Mucosa of gallbladder (tissue), 1 donor: ENCODE measurements at regions not wholly inside any gene's neighbourhood (a gene's known extent, or its start where the extent isn't known, plus 50 kb on each side); places are given as distances from the start of the nearest gene placed in this dataset.
"Not testable (repeated sequence)": the region's sequence is repeated elsewhere in the genome, so short reads cannot be mapped to it uniquely, and the experiment has no call there.

ENCODE experiments used
- DNase-seq: peaks from one replicate; pipeline ENCODE4 v3.0.0-alpha.2; 2020; ENCODE audit warnings: low spot score
- donor health status: DM: no; HTN: no; CAD: no.

DNA sequence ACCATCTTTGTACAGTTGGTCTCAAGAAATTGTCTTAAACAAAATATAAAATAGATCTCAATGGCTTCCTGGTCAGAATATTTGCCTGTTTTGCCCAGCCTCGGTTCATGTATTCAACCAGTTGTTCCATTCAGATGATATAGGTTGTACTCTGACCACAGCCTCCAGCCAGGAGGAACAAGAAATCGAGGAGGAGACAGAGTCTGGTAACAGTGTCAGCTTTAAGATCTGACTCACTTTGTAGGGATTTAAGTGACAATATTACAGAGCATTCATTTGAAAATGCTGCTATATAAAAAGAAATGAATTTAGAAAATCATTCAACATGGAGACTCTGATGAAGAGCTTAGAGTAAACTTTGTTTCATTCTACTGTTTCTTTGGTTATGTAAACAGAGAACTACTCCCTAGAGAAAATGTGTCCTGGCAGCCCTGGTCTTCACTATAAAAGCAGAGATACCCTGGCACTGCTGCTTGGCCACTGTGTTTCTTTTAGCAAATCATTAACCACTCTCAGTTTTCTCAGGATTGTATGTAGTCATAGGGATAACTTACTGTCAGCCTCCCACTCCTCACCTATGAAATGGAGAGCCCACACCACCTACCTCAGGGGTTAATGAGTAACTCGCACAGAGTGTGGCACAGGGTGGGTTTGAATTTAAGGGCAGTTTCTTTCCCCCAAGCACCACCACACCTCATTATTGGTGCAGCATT, 53.5 kb downstream of the PAGE2 start:
- no peak for DNase-seq

DNA sequence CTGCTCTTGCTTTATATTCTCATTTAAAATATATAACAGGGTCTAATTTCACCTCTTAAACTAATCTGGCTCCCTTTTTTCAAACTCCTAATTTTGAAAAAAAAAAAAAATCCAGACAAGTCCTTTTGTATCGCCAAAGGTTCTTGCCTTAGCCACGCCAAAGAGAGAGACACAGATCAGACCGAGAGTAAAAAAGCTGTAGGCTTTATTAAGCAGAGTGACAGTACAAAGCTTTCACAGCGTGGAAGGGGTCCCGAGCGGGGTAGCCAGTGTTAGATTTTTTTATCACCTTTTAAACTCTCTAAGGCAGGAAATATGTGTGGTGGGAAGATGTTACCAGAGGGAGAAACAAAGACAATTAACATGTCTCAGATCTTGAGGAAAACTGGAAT, 54.1 kb downstream of the PAGE2 start:
- no peak for DNase-seq

DNA sequence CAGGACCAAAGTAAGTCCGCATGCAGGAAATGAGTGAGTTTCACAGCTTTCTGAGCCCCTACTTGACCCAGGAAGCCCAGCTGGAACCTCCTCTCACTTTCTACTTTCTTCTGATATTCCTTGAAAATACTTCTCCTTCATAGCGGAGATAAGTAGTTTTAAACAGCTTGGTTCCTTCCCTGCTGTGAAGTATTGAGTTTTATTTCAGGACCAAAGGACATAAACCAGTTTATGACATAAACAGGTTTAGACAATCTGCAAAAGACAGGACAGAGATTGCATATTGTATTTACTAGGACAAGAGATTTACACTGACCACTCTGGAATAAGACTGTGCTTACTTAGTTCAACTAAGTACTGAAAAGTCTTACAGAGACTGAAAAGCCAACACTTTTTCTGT, 54.8 kb downstream of the PAGE2 start:
- DNase-seq, result no peak

DNA sequence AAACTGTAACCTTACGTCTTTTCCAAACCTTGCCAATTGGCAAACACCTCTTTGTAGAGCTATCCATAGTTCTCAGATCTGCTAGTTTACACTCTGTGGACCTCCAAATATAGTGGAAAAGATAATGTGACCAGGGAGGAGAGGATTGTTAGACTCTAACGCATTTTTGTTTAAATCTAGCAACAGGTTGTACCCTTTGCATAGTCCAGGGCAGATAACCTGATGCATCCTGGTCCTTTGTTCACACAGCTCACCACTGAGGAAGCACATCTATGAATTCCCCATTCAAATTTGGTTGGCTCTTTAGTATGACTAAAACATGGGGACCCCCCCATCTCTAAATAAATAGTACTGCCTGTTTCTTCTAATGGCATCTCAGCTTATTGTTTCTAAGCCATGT, 55.9 kb downstream of the PAGE2 start:
- DNase-seq, result no peak

DNA sequence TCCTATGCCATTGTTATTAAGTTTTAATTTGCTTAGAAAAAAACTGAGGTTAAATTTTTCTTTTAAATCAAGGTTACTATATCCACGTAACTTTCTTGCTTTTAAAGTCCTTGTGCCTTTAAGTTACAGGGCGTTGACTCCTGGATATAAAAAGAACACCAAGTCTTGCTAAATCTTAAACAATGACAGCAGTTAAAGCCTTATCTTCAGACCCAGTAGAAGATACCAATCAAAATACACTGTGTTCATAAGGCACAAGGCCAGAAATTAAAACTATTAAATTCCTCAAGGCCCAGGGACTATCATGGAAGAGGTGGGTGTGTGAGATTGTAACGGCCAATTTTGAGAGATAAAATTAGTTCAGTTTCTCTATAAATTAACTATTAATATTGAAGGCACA, 60.4 kb downstream of the PAGE2 start:
- DNase-seq, result no peak

DNA sequence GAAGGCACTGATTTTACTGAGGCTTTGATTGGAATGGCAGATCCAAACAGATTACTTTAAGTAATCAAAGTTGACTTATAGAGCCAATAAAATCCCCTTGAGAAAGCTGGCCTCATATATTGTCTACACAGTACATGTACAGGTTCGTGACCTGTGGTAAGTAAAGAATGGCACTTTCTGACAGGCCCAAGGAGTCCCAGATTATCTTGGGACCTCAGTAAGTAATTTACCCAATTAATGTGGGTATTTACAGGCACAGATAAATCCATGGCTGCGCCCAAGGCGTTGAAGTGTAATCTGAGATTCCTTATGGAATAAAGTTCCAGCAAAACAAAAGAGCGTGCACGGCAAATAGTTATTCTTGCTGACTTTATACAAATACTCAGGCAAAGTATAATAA, 62.4 kb downstream of the PAGE2 start:
- DNase-seq, result no peak

DNA sequence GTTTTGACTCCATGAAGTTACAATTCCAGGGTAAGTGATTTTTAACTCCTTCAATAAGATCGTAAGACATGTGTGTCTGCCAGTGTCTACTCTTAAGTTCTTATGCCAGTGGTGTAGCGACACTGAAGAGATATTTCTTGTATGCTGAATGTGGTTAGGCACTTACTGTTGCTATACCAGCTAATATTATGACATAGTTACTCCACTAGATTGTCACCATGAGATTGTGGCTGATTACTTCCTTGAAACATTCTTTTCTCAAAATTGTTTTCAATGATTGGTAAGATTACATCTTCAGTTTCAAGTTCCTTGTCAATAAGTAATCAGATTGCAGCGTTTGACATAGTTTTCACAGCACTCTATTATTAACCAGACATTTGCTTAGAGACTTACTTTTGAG, 60.6 kb upstream of the PAGE5 start:
- DNase-seq, result no peak

DNA sequence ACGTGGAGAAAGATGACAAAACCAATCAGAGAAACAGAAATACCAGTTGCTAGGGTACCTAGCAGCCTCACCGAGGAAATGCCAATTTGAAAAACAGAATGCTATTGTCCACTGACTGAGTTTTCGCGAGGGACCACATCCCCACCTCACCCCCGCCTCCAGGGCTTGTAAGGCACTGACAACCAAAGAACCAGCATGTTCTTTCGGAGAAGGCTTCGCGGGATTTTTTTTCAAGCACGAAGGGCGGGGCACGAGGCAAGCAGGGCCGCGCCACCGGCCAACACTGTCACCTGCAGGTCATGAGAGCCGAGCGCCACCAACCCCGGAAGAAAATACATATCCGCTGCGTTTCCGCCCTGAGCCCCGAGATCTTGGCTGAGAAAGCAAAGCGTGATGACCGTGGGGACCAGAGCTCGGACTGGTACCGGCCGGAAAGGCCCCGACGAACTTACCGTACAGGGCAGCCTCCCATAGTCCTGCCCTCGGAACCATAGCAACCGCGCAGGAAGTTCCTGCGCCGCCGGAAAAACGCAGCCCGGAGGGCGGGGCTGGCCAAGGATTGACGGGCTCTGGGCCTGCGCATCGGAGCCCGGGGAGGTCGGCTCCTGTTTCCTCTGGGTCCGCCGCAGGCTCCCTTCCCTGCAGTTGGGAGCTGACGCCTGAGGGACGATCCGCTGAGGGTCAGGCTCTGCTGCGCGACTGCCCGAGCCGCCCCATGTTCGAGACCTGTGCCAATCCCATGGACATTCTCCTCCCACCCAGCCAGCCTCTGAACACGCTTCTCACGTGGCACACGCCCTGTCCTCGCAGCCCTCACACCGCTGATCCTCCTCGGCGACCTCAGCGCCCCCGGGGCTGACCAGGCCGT, 59.2 kb upstream of the PAGE5 start:
- peak; percentile 89 for DNase-seq

DNA sequence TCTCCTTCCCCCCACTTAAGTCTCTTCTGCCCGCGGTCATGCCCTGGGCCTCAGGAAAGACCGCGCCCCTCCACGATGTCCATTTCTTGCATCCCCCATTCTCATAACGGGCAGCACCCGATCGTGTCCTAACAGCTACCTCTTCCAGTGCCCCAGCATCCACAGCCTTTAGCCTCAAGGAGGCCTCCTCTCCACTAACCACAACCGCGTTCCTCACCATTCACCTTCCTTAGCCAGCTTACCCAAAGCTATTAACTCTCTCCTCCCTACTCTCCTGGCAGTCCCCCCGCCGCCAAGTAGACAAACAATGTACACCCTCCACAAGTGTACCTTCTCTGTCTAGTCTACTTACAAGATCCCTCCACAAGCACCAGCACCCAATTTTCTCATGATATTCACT, 58.6 kb upstream of the PAGE5 start:
- DNase-seq, result no peak

DNA sequence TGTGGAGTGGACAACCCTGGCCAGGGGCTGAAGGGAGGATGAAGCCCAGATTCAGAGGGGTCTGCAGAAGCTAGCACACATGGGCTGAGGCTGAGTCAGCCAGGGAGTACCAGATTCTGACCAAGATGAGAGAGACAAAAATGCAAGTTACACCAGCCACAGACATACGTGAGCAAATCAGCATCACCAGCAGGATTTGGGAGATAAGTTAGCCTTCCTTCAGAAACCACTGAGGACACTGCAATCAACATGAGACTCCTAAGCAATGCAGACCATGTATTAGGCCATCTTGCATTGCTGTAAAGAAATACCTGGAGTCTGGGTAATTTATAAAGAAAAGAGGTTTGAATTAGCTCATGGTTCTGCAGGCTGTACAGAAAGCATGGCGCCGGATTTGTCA, 57.0 kb upstream of the PAGE5 start:
- DNase-seq, result no peak

DNA sequence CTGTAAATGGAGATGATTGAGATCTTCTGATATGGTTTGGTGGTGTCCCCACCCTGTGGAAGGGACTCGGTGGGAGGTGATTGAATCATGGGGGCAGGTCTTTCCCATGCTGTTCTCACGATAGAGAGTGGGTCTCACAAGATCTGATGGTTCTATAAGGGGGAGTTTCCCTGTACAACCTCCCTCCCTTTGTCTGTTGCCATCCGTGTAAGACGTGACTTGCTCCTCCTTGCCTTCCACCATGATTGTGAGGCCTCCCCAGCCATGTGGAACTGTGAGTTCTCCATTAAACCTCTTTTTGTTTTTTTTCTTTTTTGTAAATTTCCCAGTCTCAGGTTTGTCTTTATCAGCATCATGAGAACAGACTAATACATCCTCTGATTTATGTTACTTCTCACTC, 55.1 kb upstream of the PAGE5 start:
- not testable (repeated sequence) for DNase-seq

DNA sequence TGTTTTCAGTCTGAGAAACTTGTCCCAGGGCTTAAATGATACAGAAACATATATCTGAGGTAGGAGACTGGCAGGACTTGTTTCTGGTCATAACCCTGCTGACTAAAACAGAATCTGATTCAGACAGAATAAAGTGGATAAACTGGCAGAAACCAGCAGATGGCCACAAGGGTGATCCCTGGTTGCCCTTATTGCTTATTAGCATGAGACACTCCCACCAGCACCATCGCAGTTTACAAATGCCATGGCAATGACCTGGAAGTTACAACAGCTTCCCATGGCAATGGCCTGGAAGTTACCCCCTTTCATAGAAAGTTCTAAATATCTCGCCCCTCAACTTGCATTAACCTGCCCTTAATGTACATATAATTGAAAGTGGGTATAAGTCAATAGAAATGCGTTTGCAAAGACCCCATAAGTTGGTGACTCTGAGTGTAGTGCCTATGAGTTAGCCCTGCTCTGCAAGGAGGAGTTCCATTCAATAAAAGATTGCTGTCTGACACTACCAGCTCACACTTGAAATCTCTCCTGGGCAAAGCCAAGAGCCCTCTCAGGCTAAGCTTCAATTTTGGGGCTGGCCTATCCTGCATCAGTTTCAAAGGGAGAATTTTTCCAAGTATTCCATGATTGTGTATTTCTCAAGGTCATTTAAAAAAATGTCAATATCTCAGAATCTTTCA, 52.9 kb upstream of the PAGE5 start:
- no peak for DNase-seq

DNA sequence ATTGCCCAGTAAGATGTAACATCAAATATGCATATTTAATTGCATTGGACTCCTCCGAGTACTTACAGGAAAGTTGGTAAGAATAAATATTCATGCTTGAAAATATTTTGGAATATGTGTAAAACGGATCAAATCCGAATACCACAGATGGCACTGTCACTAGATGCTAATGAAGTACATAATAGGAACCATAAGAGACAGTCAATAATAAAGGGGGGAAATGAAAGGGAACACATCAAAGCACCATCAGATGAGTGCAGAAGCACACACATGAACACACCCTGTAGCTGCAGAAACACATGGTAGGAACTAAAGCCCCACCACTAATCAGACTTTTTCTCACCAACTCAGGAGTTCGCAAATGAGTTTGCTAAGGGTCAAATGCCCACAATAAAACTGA, 52.2 kb upstream of the PAGE5 start:
- DNase-seq, result no peak

DNA sequence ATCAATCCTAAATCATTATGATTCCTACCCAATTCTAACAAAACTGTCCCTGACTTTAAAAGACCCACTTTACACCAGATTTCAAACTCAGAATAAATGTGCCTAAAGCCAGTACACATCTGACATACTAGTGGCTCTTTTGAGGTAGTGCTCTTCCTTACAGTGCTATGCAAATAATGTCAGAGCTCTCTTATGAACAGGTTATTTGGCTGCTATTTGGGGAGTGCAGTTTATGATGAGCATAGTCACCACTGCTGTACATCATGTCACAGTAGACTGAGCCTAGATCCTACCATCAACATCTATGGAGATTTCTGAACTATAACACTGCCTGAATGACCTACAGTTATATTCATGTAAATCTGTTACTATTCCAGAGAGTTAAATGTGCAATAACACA, 50.4 kb upstream of the PAGE5 start:
- no peak for DNase-seq
